ENCODE measurements at regions not wholly inside any gene's neighbourhood (a gene's known extent, or its start where the extent isn't known, plus 50 kb on each side); places are given as distances from the start of the nearest gene placed in this dataset.
A peak's percentile ranks its signal among the peaks of the same experiment; 100 is the strongest.

GRCh38 chr11:23974601-23975000, 522.3 kb upstream of the LUZP2 start:
- DNase-seq = peak; percentile 75

GRCh38 chr11:23976426-23976825, 520.4 kb upstream of the LUZP2 start:
- peak; percentile 84 for DNase-seq

- peak; percentile 76 for DNase-seq
Measured at GRCh38 chr11:23976841-23977271, 520.0 kb upstream of the LUZP2 start.

GRCh38 chr11:23988381-23989006, 508.4 kb upstream of the LUZP2 start:
- DNase-seq = peak; percentile 95

- no peak for DNase-seq
Measured at GRCh38 chr11:23990346-23991164, 506.3 kb upstream of the LUZP2 start.

- DNase-seq = peak; percentile 94
Measured at GRCh38 chr11:23991165-23991539, 505.7 kb upstream of the LUZP2 start.

- peak; percentile 57 for DNase-seq
Measured at GRCh38 chr11:23995891-23996290, 501.0 kb upstream of the LUZP2 start.

- no peak for DNase-seq
Measured at GRCh38 chr11:23997356-23997755, 499.5 kb upstream of the LUZP2 start.

- no peak for DNase-seq
Measured at GRCh38 chr11:24005202-24005876, 491.5 kb upstream of the LUZP2 start.

- DNase-seq = no peak
Measured at GRCh38 chr11:24043842-24044241, 453.0 kb upstream of the LUZP2 start.

GRCh38 chr11:24046731-24047130, 450.1 kb upstream of the LUZP2 start:
- no peak for DNase-seq

GRCh38 chr11:24056051-24056450, 440.8 kb upstream of the LUZP2 start:
- peak; percentile 18 for DNase-seq

GRCh38 chr11:24060125-24060524, 436.7 kb upstream of the LUZP2 start:
- DNase-seq = no peak

- DNase-seq = peak; percentile 75
Measured at GRCh38 chr11:24064309-24064903, 432.4 kb upstream of the LUZP2 start.

- DNase-seq = no peak
Measured at GRCh38 chr11:24068197-24068596, 428.7 kb upstream of the LUZP2 start.

GRCh38 chr11:24070435-24070834, 426.4 kb upstream of the LUZP2 start:
- DNase-seq = no peak

GRCh38 chr11:24078018-24078417, 418.8 kb upstream of the LUZP2 start:
- DNase-seq = no peak

- DNase-seq = no peak
Measured at GRCh38 chr11:24082241-24082640, 414.6 kb upstream of the LUZP2 start.

GRCh38 chr11:24082860-24083259, 414.0 kb upstream of the LUZP2 start:
- no peak for DNase-seq

- no peak for DNase-seq
Measured at GRCh38 chr11:24084956-24085355, 411.9 kb upstream of the LUZP2 start.

- no peak for DNase-seq
Measured at GRCh38 chr11:24086921-24087320, 409.9 kb upstream of the LUZP2 start.

GRCh38 chr11:24091594-24091993, 405.3 kb upstream of the LUZP2 start:
- DNase-seq = no peak

- no peak for DNase-seq
Measured at GRCh38 chr11:24093375-24093774, 403.5 kb upstream of the LUZP2 start.

GRCh38 chr11:24108609-24109008, 388.2 kb upstream of the LUZP2 start:
- DNase-seq = no peak
